Stomach (tissue), 8 donors: ENCODE measurements at regions not wholly inside any gene's neighbourhood (a gene's known extent, or its start where the extent isn't known, plus 50 kb on each side); places are given as distances from the start of the nearest gene placed in this dataset.

Experiments used
- DNase-seq, 2 donors: peaks; one replicate each; pipeline versions ENCODE4 v3.0.0 to v3.0.0-alpha.2; 2013 to 2019
- H3K27ac ChIP-seq, 5 donors: fragments of 200-600 bp in 4 of 5; sonication (generic) in 4 of 5; one replicate each; pipeline ENCODE4 v1.5.1; 2013 to 2019; ENCODE audit warnings: mild to moderate bottlenecking in 1 of 5, moderate library complexity in 1 of 5
- H3K27me3 ChIP-seq, 3 donors: fragments of 200-600 bp; sonication (generic); one replicate each; pipeline ENCODE4 v1.5.1; 2017 to 2019; ENCODE audit warnings: mixed run types in 1 of 3
- H3K36me3 ChIP-seq, 4 donors: fragments of 200-600 bp; sonication (generic); 1 replicate in 3 of 4; 2 replicates in 1 of 4; pipeline ENCODE4 v1.5.1; 2016 to 2019
- H3K4me1 ChIP-seq, 4 donors: fragments of 200-600 bp; sonication (generic); one replicate each; pipeline ENCODE4 v1.5.1; 2016 to 2019
- H3K4me3 ChIP-seq, 4 donors: fragments of 200-600 bp; sonication (generic) in 3 of 4; one replicate each; pipeline ENCODE4 v1.5.1; 2016 to 2019; ENCODE audit warnings: mild to moderate bottlenecking in 1 of 4
- H3K9me3 ChIP-seq, 4 donors: fragments of 200-600 bp; sonication (generic); one replicate each; pipeline ENCODE4 v1.5.1; 2016 to 2019
- CTCF ChIP-seq, 7 experiments: fragments of 450-650 bp in 4 of 7; fragments of 200-600 bp in 3 of 7; sonication (generic) in 3 of 7; IDR thresholded peaks; one replicate each; pipeline ENCODE4 v1.5.1; 2016 to 2019; ENCODE audit warnings: antibody characterized with exemption in 7 of 7, control low read depth in 2 of 7, mild to moderate bottlenecking in 1 of 7
- EP300 ChIP-seq: sonication (generic); formaldehyde crosslinking; IDR thresholded peaks from one replicate; pipeline ENCODE4 v1.6.1; 2017; ENCODE audit warnings: antibody characterized with exemption
- POLR2A ChIP-seq, 4 donors: fragments of 450-650 bp; IDR thresholded peaks; one replicate each; pipeline ENCODE4 v1.6.1; 2016; ENCODE audit warnings: antibody characterized with exemption in 4 of 4, control low read depth in 2 of 4, mild to moderate bottlenecking in 1 of 4, moderate library complexity in 1 of 4
- POLR2AphosphoS5 ChIP-seq, 3 donors: sonication (generic); formaldehyde crosslinking; IDR thresholded peaks; one replicate each; pipeline ENCODE4 v1.6.1; 2016; ENCODE audit warnings: antibody characterized with exemption in 3 of 3
- WGBS, 5 donors: extraction: QIAGEN DNeasy Blood & Tissue Kit in 3 of 5; methylation state at CpG; one replicate each; pipeline versions ENCODE4 v1.1.5 to v1.1.7; 2013 to 2018; 5-methylcytosine and 5-hydroxymethylcytosine counted together
- intact Hi-C: fragments of 100-400 bp; cut with DNase I; formaldehyde crosslinking; loops from one replicate; pipeline ENCODE4 v1.15.1; 2023; ENCODE audit warnings: low total_unique reads
- donor health status: healthy with polysubstance abuse.
- donor health status: Bipolar disorder and iron deficiency.
- donor health status: healthy.

- no peaks in the 10 kb centered on the region for H3K36me3 ChIP-seq
- intact Hi-C loops: no loop called here
- no peaks in the 10 kb centered on the region for H3K27me3 ChIP-seq
- DNase-seq: peak; percentile 79 to 91
- H3K27ac ChIP-seq: peak overlapping the region in 1 of 5 donors; percentile 61
- 38 to 70% (median 40%) methylated on average over 2 to 4 of the region's 4 CpGs for WGBS, 5 donors
- peaks cover 4 to 11% (median 7%) of the 10 kb centered on the region in 4 donors for H3K4me1 ChIP-seq
- no peaks in the 10 kb centered on the region for H3K9me3 ChIP-seq
- TF ChIP-seq POLR2A (IDR thresholded peaks at IDR 0.05) (no peak), POLR2AphosphoS5 (IDR thresholded peaks at IDR 0.05) (peak in 1 of 3 donors; percentile 37)
- H3K4me3 ChIP-seq: no peak overlapping the region
Observed at GRCh38 chr2:56444339-56444738, 260.5 kb downstream of the CCDC85A start.

- intact Hi-C loops: no loop called here
- no peaks in the 10 kb centered on the region for H3K36me3 ChIP-seq
- peaks cover 4 to 16% (median 10%) of the 10 kb centered on the region in 4 donors for H3K4me1 ChIP-seq
- 37 to 52% (median 41%) methylated on average over 5 of the region's 5 CpGs for WGBS, 5 donors
- no peaks in the 10 kb centered on the region for H3K27me3 ChIP-seq
- DNase-seq: peak in 1 of 2 donors; percentile 9
- no peak overlapping the region for H3K27ac ChIP-seq
- TF ChIP-seq POLR2A (IDR thresholded peaks at IDR 0.05): no peak
- no peak for TF ChIP-seq CTCF (IDR thresholded peaks at IDR 0.05)
- no peak for TF ChIP-seq POLR2AphosphoS5 (IDR thresholded peaks at IDR 0.05)
- TF ChIP-seq EP300: no peak
- H3K9me3 ChIP-seq: no peaks in the 10 kb centered on the region
- H3K4me3 ChIP-seq: no peak overlapping the region
Observed at GRCh38 chr2:56448403-56449001, 264.7 kb downstream of the CCDC85A start.

DNA sequence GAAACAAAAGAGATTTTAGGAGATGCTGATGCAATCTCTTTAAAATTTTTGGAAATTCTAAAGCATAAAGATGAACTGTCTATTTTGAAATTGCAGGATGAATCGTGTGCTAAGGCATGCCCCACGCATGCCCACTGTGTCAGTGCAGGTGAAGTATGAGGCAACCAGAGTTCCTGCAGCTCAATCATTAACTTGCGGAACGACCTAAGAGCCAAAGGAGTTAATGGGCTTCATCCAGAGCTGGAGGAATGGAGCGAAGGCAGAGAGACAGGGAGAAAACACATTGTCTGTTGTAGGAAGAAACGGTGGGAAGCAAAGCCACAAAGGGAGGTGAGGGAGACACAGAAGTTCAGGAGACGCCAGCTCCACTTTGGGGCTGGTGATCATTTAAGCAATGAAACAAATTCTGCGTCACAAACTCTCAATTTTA, 265.2 kb downstream of the CCDC85A start:
- H3K4me3 ChIP-seq: peak overlapping the region in 2 of 4 donors; percentile 6 to 14
- H3K36me3 ChIP-seq: no peaks in the 10 kb centered on the region
- intact Hi-C loops: no loop called here
- peak overlapping the region in 3 of 5 donors; percentile 18 to 59 (median 32) for H3K27ac ChIP-seq
- H3K9me3 ChIP-seq: no peaks in the 10 kb centered on the region
- TF ChIP-seq POLR2AphosphoS5 (IDR thresholded peaks at IDR 0.05) (peak in 1 of 3 donors; percentile 51), CTCF (IDR thresholded peaks at IDR 0.05) (no peak), EP300 (no peak), POLR2A (IDR thresholded peaks at IDR 0.05) (no peak)
- H3K27me3 ChIP-seq: no peaks in the 10 kb centered on the region
- peaks cover 4 to 16% (median 10%) of the 10 kb centered on the region in 4 donors for H3K4me1 ChIP-seq
- WGBS, 5 donors: 13 to 25% (median 20%) methylated on average over 8 of the region's 8 CpGs
- DNase-seq: peak; percentile 82 to 93

- Histone ChIP-seq H3K27ac (peak overlapping the region in 3 of 5 donors; percentile 18 to 59 (median 32)), H3K9me3 (no peaks in the 10 kb centered on the region), H3K27me3 (no peaks in the 10 kb centered on the region), H3K4me1 (peaks cover 4 to 16% (median 10%) of the 10 kb centered on the region in 4 donors), H3K4me3 (peak overlapping the region in 2 of 4 donors; percentile 6 to 14), H3K36me3 (no peaks in the 10 kb centered on the region)
- WGBS, 5 donors: 10 to 26% (median 23%) methylated on average over 2 of the region's 2 CpGs
- DNase-seq: peak in 1 of 2 donors; percentile 29
- TF ChIP-seq POLR2AphosphoS5 (IDR thresholded peaks at IDR 0.05) (no peak), POLR2A (IDR thresholded peaks at IDR 0.05) (no peak), EP300 (no peak), CTCF (IDR thresholded peaks at IDR 0.05) (no peak)
- intact Hi-C loops: no loop called here
Observed at GRCh38 chr2:56449449-56449860, 265.7 kb downstream of the CCDC85A start.

- Histone ChIP-seq H3K4me3 (no peak overlapping the region), H3K36me3 (no peaks in the 10 kb centered on the region), H3K4me1 (peaks cover 4 to 16% (median 10%) of the 10 kb centered on the region in 4 donors), H3K27ac (no peak overlapping the region), H3K9me3 (no peaks in the 10 kb centered on the region), H3K27me3 (no peaks in the 10 kb centered on the region)
- no peak for DNase-seq
- intact Hi-C loops: no loop called here
- no peak for TF ChIP-seq POLR2A (IDR thresholded peaks at IDR 0.05)
- no peak for TF ChIP-seq EP300
- no peak for TF ChIP-seq POLR2AphosphoS5 (IDR thresholded peaks at IDR 0.05)
- TF ChIP-seq CTCF (IDR thresholded peaks at IDR 0.05): no peak
- WGBS, 5 donors: 60 to 94% (median 74%) methylated on average over 1 of the region's 1 CpG
Observed at GRCh38 chr2:56450047-56450446, 266.3 kb downstream of the CCDC85A start.
